GM18909 (cell line): ENCODE measurements at regions not wholly inside any gene's neighbourhood (a gene's known extent, or its start where the extent isn't known, plus 50 kb on each side); places are given as distances from the start of the nearest gene placed in this dataset.

Experiments
- ATAC-seq: cut with Tn5 transposase; IDR thresholded peaks from one replicate; pipeline ENCODE4 v1.9.1; 2021; ENCODE audit warnings: mild to moderate bottlenecking; ENCODE audit not compliant: unreplicated experiment, poor library complexity

GRCh38 chr4:189285377-189285776 is 655.3 kb upstream of the FRG1 start:
- ATAC-seq, result no peak

GRCh38 chr4:189291939-189292338 is 648.7 kb upstream of the FRG1 start:
- no peak for ATAC-seq

- no peak for ATAC-seq
Observed at GRCh38 chr4:189293459-189293858, 647.2 kb upstream of the FRG1 start.

- no peak for ATAC-seq
Observed at GRCh38 chr4:189294574-189294973, 646.1 kb upstream of the FRG1 start.

- ATAC-seq, result no peak
Observed at GRCh38 chr4:189299706-189300105, 641.0 kb upstream of the FRG1 start.

DNA sequence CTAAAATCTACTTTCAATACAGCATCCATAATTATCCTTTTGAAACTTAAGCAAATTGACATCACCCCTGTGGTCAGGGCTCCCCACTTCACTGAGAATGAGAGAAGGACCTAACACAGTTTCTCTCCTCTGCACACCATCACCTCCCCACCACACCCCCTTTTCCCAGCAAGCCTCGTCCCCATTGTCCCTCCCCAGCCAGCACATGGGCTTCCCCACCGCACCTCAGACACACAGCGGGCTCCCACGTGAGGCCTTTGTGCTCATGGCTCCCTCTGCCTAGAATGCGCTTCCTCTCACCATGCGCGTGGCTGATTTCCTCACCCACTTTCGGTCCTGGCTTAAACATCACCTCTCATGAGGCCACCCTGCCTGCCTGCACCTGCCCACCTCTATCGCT is 639.0 kb upstream of the FRG1 start:
- ATAC-seq, result no peak

- ATAC-seq, result no peak
Observed at GRCh38 chr4:189302719-189303118, 638.0 kb upstream of the FRG1 start.

DNA sequence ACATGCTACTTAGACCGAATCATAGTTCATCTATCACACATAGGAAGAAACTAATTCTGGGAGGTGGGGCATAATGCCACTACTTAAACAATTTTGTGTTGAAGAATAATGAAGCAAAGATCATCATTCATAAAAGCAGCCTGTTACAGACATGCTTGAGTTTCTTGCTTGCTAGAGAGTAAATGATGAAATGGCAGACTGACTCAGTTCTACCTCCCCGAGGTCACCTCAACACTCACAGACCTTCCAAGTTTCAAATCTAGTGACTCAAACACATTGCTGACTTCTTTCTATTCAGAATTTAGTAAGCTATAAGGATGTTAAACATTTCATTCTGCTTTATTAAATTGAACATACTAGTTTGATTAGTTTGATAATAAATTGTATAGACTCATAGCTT is 636.5 kb upstream of the FRG1 start:
- no peak for ATAC-seq

DNA sequence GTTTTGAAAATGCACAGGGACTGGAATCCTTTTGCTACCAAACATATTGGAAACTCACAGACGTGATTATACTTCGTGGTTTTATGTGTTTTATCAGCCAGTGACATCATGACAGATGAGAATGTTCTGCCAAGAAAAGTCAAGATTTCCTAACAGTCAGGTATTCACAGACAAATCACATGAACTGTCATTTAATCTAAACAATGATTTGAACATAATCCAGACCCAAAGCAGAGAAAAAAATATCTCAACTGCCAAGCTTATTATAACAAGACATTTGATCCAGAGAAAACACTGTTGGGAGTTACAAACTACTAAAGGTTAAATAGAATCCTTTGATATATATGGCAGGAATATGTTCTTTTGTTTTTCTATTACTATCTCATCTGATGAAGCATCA is 635.9 kb upstream of the FRG1 start:
- no peak for ATAC-seq

GRCh38 chr4:189305500-189305899 is 635.2 kb upstream of the FRG1 start:
- no peak for ATAC-seq

GRCh38 chr4:189311251-189311650 is 629.4 kb upstream of the FRG1 start:
- ATAC-seq, result no peak

- ATAC-seq, result no peak
Observed at GRCh38 chr4:189313064-189313463, 627.6 kb upstream of the FRG1 start.

DNA sequence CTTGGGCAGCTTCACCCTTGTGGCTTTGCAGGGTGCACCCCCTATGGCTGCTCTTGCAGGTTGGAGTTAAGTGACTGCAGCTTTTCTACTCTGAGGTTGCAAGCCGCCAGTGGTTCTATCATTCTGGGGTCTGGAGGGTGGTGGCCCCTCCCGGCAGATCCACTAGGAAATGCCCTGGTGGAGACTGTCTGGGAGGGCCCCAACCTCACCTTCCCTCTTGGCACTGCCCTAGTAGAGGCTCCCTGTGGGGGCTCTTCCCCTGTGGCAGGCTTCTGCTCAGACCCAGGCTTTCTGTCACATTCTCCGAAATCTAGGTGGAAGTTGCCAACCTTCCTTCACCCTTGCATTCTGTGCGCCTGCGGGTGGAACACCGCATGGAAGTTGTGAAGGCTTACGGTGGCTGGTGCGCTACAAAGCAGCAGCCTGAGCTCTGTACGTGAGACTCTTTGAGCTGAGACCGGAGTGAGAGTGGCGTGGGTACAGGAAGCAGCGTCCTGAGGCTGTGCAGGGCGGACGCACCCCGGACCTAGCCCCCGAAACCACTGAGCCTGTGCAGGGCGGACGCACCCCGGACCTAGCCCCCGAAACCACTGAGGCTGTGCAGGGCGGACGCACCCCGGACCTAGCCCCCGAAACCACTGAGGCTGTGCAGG is 626.7 kb upstream of the FRG1 start:
- ATAC-seq, result no peak

- no peak for ATAC-seq
Observed at GRCh38 chr4:189322426-189322825, 618.2 kb upstream of the FRG1 start.

DNA sequence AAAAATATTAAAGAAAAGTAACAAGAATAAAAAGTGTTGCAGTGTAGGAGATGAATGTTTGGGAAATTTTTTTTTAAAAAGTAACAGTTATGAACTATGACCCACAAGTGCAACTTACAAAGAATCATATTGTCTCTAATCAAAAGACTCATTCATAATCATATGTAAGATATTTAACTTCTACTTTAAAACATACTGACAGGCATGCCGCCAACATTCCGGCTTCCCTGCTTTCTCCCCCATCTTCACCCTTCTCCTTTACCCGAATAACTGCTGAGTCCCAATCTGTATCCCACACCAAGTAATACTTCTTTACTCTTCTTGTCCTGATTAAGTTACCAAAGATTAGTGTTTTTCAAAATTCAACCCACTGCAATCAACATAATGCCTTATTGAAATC is 598.8 kb upstream of the FRG1 start:
- no peak for ATAC-seq

DNA sequence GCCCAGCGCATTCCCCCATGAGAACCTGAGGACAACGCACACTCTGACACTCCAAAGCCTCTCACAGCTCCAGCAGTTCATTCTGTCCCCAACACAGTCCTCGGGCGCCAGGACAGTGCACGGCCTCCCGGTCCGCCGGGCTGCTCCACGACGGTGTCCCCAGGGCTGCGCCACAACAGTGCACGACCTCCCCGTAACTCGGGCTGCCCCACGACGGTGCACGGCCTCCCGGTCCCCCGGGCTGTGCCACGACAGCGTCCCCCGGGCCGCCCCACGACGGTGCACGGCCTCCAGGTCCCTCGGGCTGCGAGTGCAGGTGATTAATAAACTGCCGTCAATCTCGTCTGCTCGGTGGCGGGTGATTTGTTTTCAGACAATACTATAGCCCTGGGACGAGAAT is 585.1 kb upstream of the FRG1 start:
- ATAC-seq, result no peak

DNA sequence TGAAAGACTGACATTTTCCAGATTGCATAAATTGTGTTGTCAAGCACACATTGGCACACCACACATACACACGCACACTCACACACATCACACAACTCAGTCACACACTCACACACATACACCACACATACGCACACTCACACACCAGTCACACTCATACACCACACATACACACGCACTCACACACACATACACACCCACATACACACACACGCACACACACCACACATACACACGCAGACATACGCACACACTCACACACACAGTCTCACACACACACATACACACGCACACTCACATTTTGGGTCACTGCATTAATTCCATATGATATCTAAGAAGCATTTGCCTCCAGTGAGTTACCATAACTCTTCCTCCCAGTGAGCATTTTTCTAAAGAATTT is 578.3 kb upstream of the FRG1 start:
- no peak for ATAC-seq

- ATAC-seq, result no peak
Observed at GRCh38 chr4:189364032-189364449, 576.6 kb upstream of the FRG1 start.

GRCh38 chr4:189365451-189365850 is 575.2 kb upstream of the FRG1 start:
- no peak for ATAC-seq

GRCh38 chr4:189367832-189368231 is 572.8 kb upstream of the FRG1 start:
- ATAC-seq, result no peak

- ATAC-seq, result no peak
Observed at GRCh38 chr4:189374176-189374575, 566.5 kb upstream of the FRG1 start.

- ATAC-seq, result no peak
Observed at GRCh38 chr4:189376901-189377300, 563.8 kb upstream of the FRG1 start.

DNA sequence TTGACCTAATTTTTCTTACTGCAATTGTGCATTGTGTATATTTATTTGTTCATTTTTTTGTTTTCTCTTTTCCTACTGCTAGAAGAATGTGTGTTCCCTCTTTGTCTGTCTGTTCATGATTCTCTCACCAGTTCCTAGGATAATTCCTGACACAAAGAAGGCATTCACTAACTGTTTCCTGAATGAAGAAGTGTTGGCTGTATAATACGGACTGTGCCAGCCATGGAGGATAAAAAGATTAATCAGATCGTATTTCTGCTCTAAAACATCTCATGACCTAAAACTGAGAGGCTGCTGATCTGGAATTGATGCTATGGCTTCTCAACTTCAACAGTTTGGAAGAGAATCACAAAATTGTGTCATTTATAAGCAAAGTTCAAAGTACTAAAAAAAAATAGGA is 563.1 kb upstream of the FRG1 start:
- no peak for ATAC-seq
